Thoracic aorta (tissue), 2 donors: ENCODE measurements at regions not wholly inside any gene's neighbourhood (a gene's known extent, or its start where the extent isn't known, plus 50 kb on each side); places are given as distances from the start of the nearest gene placed in this dataset.

Source experiments
- ATAC-seq: fragments of 150-250 bp; one replicate; pipeline ENCODE4 v1.8.0; 2017; ENCODE audit warnings: low read depth; ENCODE audit not compliant: insufficient number of reproducible peaks, low FRiP score
- DNase-seq: peaks from one replicate; pipeline ENCODE4 v3.0.0-alpha.2; 2020; ENCODE audit warnings: low spot score
- H3K27ac ChIP-seq, 2 donors: fragments of 200-600 bp; sonication (generic); 1 replicate in 1 of 2; 2 replicates in 1 of 2; pipeline ENCODE4 v1.5.1; 2016; ENCODE audit warnings: mild to moderate bottlenecking in 2 of 2, moderate library complexity in 2 of 2
- H3K27me3 ChIP-seq: fragments of 200-600 bp; sonication (generic); replicated peaks from 2 replicates; pipeline ENCODE4 v1.6.0; 2016; ENCODE audit warnings: mild to moderate bottlenecking; ENCODE audit not compliant: insufficient read depth
- H3K36me3 ChIP-seq: fragments of 200-600 bp; sonication (generic); one replicate; pipeline ENCODE4 v1.5.1; 2016
- H3K4me1 ChIP-seq, 2 donors: fragments of 200-600 bp; sonication (generic); 1 replicate in 1 of 2; 2 replicates in 1 of 2; pipeline versions ENCODE4 v1.5.1 to v1.6.0; 2016; ENCODE audit warnings: low read depth in 2 of 2, mild to moderate bottlenecking in 1 of 2; ENCODE audit not compliant: control insufficient read depth in 1 of 2
- H3K4me3 ChIP-seq: fragments of 200-600 bp; sonication (generic); 2 replicates; pipeline ENCODE4 v1.5.1; 2016; ENCODE audit warnings: mild to moderate bottlenecking
- H3K9me3 ChIP-seq: fragments of 200-600 bp; sonication (generic); 2 replicates; pipeline ENCODE4 v1.5.1; 2016
- CTCF ChIP-seq: fragments of 200-600 bp; sonication (generic); IDR thresholded peaks from one replicate; pipeline ENCODE4 v1.5.1; 2019; ENCODE audit warnings: antibody characterized with exemption

GRCh38 chr13:34675626-34676025, 266.4 kb upstream of the NBEA start:
- no peak overlapping the region for H3K27ac ChIP-seq
- DNase-seq = no peak
- H3K36me3 ChIP-seq = no peaks in the 10 kb centered on the region
- no peak for TF ChIP-seq CTCF
- H3K4me1 ChIP-seq = no peaks in the 10 kb centered on the region
- no peak overlapping the region for H3K4me3 ChIP-seq
- no peaks in the 10 kb centered on the region for H3K9me3 ChIP-seq
- H3K27me3 ChIP-seq = no peaks in the 10 kb centered on the region
- ATAC-seq = no peak

DNA sequence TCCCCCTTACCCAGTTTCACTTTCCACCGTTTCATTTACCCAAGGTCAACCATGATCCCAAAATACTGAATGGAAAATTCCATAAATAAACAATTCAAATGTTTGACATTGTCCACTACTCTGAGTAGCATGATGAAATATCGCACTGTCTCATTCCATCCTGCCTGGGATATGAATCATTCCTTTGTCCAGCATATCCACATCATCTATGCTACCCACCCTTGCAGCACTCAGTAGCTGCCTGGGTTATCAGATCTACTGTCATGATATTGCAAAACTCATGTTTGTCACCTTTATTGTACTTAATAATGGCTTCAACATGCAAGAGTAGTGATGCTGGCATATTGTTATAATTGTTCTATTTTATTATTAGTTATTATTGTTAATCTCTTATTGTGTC, 263.9 kb upstream of the NBEA start:
- no peak for TF ChIP-seq CTCF
- Histone ChIP-seq H3K4me1 (no peaks in the 10 kb centered on the region), H3K9me3 (no peaks in the 10 kb centered on the region), H3K27me3 (no peaks in the 10 kb centered on the region), H3K36me3 (no peaks in the 10 kb centered on the region), H3K27ac (no peak overlapping the region), H3K4me3 (no peak overlapping the region)
- ATAC-seq (no peak), DNase-seq (no peak)

DNA sequence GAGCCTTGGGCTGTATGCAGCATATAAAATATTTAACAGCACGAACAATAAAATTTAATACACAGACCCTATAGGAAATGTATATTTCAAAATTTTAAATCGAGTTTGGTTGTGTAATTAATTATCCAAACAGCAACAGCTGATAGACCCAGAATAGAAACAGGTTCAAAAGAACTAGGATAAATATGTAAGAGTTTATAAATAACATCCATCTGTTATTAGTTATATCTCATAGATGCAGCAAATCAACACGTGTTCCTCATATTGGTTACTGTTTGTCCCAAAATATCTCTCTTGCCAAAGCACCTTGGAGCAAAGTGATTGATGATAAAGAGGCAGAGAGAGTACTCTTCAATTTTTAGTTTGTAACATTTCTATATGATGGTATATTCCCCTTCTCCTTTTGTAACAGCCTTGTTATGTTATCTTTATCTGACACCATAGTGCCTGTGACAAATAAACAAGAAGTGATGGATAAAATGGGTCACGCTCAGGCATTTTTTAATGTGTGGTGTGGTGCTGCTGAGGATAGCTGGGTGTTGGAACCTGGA, 260.6 kb upstream of the NBEA start:
- DNase-seq = no peak
- Histone ChIP-seq H3K36me3 (no peaks in the 10 kb centered on the region), H3K27me3 (no peaks in the 10 kb centered on the region), H3K4me1 (no peaks in the 10 kb centered on the region), H3K4me3 (no peak overlapping the region), H3K27ac (no peak overlapping the region), H3K9me3 (no peaks in the 10 kb centered on the region)
- TF ChIP-seq CTCF = no peak
- ATAC-seq = no peak

- H3K36me3 ChIP-seq = no peaks in the 10 kb centered on the region
- no peak overlapping the region for H3K27ac ChIP-seq
- no peak for TF ChIP-seq CTCF
- no peaks in the 10 kb centered on the region for H3K9me3 ChIP-seq
- ATAC-seq (no peak), DNase-seq (no peak)
- H3K27me3 ChIP-seq = no peaks in the 10 kb centered on the region
- H3K4me3 ChIP-seq = no peak overlapping the region
- no peaks in the 10 kb centered on the region for H3K4me1 ChIP-seq
Measured at GRCh38 chr13:34695063-34695462, 247.0 kb upstream of the NBEA start.

DNA sequence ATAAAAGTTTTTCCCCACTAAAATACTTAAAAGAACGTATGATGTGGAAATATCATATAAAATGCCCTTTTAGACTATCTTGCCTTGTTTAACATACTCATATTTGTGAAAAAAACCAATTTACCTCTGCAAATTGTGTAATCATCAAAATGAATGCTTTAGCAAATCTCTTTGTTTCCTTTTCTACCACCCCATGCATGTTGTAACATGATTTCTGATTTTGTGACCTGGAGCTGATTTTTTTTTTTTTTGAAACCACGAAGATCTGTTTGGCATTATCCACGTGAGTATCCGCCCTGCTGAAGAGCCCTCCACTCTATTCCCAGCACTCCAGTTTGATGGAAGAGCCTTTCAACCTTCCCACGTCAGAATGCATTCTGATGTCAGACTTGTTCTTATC, 245.8 kb upstream of the NBEA start:
- TF ChIP-seq CTCF = no peak

More for the DNA sequence above, 245.8 kb upstream of the NBEA start:
- no peaks in the 10 kb centered on the region for H3K9me3 ChIP-seq
- DNase-seq = no peak
- H3K27ac ChIP-seq = no peak overlapping the region
- no peaks in the 10 kb centered on the region for H3K36me3 ChIP-seq
- no peaks in the 10 kb centered on the region for H3K27me3 ChIP-seq
- no peaks in the 10 kb centered on the region for H3K4me1 ChIP-seq
- ATAC-seq = no peak
- no peak overlapping the region for H3K4me3 ChIP-seq
